ENCODE measurements at regions not wholly inside any gene's neighbourhood (a gene's known extent, or its start where the extent isn't known, plus 50 kb on each side); places are given as distances from the start of the nearest gene placed in this dataset.

DNA sequence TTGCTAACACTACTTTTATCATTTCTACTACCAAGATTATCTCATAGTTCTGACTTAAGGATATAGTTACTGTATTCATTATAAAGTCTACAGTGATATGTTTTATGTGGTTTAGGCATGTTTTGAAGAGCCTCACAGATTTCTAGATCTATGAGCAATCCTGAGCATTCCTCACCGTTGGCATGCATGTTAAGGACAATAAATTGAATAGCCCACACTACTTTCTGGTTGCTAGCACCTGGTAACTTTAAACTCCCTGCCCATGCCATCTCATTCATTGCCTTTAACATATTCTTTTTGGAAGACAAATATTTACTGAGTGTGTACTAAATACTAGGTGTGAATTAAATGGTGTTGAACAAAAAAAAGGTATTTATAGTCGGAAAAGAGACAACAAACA, 868.1 kb upstream of the CDH9 start:
- no peaks in the 10 kb centered on the region for H3K36me3 Mint-ChIP-seq (ENCODE audit: low read depth)
- H3K27me3 Mint-ChIP-seq: no peaks in the 10 kb centered on the region
- intact Hi-C loops (cut with micrococcal nuclease): no loop called here
- TF ChIP-seq, protein P1, sequence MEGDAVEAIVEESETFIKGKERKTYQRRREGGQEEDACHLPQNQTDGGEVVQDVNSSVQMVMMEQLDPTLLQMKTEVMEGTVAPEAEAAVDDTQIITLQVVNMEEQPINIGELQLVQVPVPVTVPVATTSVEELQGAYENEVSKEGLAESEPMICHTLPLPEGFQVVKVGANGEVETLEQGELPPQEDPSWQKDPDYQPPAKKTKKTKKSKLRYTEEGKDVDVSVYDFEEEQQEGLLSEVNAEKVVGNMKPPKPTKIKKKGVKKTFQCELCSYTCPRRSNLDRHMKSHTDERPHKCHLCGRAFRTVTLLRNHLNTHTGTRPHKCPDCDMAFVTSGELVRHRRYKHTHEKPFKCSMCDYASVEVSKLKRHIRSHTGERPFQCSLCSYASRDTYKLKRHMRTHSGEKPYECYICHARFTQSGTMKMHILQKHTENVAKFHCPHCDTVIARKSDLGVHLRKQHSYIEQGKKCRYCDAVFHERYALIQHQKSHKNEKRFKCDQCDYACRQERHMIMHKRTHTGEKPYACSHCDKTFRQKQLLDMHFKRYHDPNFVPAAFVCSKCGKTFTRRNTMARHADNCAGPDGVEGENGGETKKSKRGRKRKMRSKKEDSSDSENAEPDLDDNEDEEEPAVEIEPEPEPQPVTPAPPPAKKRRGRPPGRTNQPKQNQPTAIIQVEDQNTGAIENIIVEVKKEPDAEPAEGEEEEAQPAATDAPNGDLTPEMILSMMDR (IDR thresholded peaks at IDR 0.05): no peak
- no peak overlapping the region for H3K4me3 Mint-ChIP-seq
- no peak overlapping the region for H3K27ac Mint-ChIP-seq
- H3K9me3 Mint-ChIP-seq: peaks cover 22% of the 10 kb centered on the region
- ATAC-seq: no peak
- ChIA-PET POLR2A (no interaction called here), CTCF (no interaction called here)
- no peak for DNase-seq
- no peaks in the 10 kb centered on the region for H3K4me1 Mint-ChIP-seq (ENCODE audit: low read depth)

DNA sequence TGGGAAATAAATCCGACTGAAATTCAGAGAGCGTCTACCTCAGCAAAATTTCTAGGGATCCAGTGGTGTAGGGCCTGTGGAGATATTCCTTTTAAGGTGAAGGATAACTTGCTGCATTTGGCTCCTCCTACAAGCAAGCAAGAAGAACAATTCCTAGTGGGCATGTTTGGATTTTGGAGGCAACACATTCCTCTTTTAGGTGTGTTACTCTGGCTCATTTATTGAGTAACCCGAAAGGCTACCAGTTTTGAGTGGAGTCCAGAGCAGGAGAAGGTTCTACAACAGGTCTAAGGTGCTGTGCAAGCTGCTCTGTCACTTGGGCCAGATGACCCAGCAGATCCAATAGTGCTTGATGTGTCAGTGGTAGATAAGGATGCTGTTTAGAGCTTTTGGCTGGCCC, 862.4 kb upstream of the CDH9 start:
- TF ChIP-seq, protein P1 (IDR thresholded peaks at IDR 0.05): no peak
- Mint-ChIP-seq H3K9me3 (peaks cover 15% of the 10 kb centered on the region), H3K36me3 (ENCODE audit: low read depth) (no peaks in the 10 kb centered on the region), H3K27me3 (no peaks in the 10 kb centered on the region), H3K4me1 (ENCODE audit: low read depth) (no peaks in the 10 kb centered on the region), H3K4me3 (no peak overlapping the region), H3K27ac (no peak overlapping the region)
- intact Hi-C loops (cut with micrococcal nuclease): no loop called here
- ATAC-seq (no peak), DNase-seq (no peak)
- POLR2A ChIA-PET: no interaction called here
- CTCF ChIA-PET: no interaction called here

GRCh38 chr5:27876071-27876470, 837.7 kb upstream of the CDH9 start:
- Mint-ChIP-seq H3K4me1 (ENCODE audit: low read depth) (no peaks in the 10 kb centered on the region), H3K9me3 (peaks cover 23% of the 10 kb centered on the region), H3K36me3 (ENCODE audit: low read depth) (no peaks in the 10 kb centered on the region), H3K4me3 (no peak overlapping the region), H3K27me3 (no peaks in the 10 kb centered on the region), H3K27ac (no peak overlapping the region)
- ATAC-seq (no peak), DNase-seq (no peak)
- ChIA-PET POLR2A (no interaction called here), CTCF (no interaction called here)
- intact Hi-C loops (cut with micrococcal nuclease): no loop called here
- TF ChIP-seq, protein P1 (IDR thresholded peaks at IDR 0.05): no peak

DNA sequence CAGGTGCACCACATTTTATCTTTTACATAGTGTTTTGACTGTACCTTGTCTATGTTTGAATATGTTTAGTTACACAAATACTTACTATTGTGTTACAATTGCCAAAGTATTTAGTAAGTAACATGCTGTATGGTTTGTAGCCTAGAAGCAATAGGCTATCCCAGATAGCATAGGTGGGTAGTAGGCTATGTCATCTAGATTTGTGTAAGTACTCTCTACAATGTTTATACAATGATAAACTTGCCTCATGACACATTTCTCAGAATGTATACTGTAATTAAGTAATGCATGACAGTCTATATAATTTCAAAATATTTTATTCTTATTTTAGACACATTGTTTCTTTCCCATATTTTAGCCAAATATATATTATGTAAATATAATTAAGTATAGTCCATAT, 836.8 kb upstream of the CDH9 start:
- no peaks in the 10 kb centered on the region for H3K36me3 Mint-ChIP-seq (ENCODE audit: low read depth)
- ATAC-seq (no peak), DNase-seq (no peak)
- TF ChIP-seq, protein P1 (IDR thresholded peaks at IDR 0.05): no peak
- H3K4me3 Mint-ChIP-seq: no peak overlapping the region
- CTCF ChIA-PET: no interaction called here
- intact Hi-C loops (cut with micrococcal nuclease): no loop called here
- POLR2A ChIA-PET: no interaction called here
- H3K27me3 Mint-ChIP-seq: no peaks in the 10 kb centered on the region
- no peaks in the 10 kb centered on the region for H3K4me1 Mint-ChIP-seq (ENCODE audit: low read depth)
- no peak overlapping the region for H3K27ac Mint-ChIP-seq
- peaks cover 19% of the 10 kb centered on the region for H3K9me3 Mint-ChIP-seq

DNA sequence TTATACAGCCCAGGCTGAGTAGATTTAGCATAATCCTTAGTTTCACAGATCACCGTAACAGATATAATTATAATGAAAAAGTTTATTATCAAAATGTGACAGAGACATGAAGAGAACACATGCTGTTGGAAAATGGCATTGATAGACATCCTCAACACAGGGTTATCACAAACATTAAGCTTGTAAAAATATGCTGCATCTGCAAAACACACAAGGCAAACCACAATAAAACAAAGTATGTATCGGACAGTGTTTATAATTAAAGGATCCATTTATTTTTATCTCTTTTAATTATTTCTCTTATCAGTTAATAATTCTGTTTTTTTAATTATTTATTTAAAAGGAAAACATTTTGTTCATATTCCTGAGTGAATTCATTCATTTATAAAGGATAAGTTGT, 829.9 kb upstream of the CDH9 start:
- Mint-ChIP-seq H3K4me1 (ENCODE audit: low read depth) (no peaks in the 10 kb centered on the region), H3K4me3 (no peak overlapping the region), H3K9me3 (peaks cover 11% of the 10 kb centered on the region), H3K27me3 (no peaks in the 10 kb centered on the region), H3K36me3 (ENCODE audit: low read depth) (no peaks in the 10 kb centered on the region), H3K27ac (no peak overlapping the region)
- ChIA-PET POLR2A (no interaction called here), CTCF (no interaction called here)
- no peak for DNase-seq
- no peak for ATAC-seq
- TF ChIP-seq, protein P1 (IDR thresholded peaks at IDR 0.05): no peak
- intact Hi-C loops (cut with micrococcal nuclease): no loop called here
